HG02678 (cell line): ENCODE measurements at regions not wholly inside any gene's neighbourhood (a gene's known extent, or its start where the extent isn't known, plus 50 kb on each side); places are given as distances from the start of the nearest gene placed in this dataset.

Experiments used
- ATAC-seq: cut with Tn5 transposase; IDR thresholded peaks from one replicate; pipeline ENCODE4 v1.9.1; 2021; ENCODE audit warnings: mild to moderate bottlenecking, moderate library complexity; ENCODE audit not compliant: unreplicated experiment

GRCh38 chr2:61722800-61723199, 131.1 kb downstream of the FAM161A start:
- no peak for ATAC-seq

GRCh38 chr2:61722318-61722717, 131.5 kb downstream of the FAM161A start:
- ATAC-seq: no peak

GRCh38 chr2:61721382-61721781, 132.5 kb downstream of the FAM161A start:
- no peak for ATAC-seq

DNA sequence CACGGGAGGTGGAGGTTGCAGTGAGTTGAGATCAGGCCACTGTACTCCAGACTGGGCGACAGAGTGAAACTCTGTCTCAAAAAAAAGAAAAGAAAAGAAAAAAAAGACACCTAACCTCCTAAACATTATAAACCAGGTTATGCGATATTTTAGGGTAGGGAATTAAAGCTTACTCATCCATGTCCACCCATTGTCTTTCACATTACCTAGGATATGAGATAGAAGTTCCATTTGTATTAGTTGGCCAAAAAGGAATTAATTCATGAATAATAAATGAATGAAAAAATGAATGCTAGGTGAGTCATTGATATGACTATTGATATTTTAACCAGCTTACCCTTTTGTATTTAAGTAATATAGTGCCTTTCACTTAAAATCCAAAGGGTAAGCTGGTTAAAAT, 132.9 kb downstream of the FAM161A start:
- ATAC-seq: no peak

DNA sequence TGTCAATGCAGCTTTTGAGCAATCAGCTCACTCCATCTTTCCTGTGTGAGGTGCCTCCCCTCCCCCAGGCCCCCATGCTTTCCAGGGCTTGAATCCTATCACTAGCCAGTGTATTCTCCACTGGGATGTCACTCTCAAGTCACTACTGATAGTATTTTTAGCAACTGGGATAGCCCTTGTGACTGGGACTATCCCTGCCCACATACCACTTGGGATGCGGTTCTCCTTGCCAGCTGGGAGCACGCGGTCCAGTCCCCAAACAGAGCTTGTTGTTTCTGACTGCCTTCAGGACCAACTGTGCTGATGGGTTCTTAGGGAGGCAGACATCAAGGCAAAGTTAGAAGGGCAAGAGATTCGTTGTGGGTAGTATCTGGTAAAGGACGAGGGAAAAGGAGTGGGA, 134.9 kb downstream of the FAM161A start:
- ATAC-seq: no peak

GRCh38 chr2:61715506-61715905, 138.4 kb downstream of the FAM161A start:
- no peak for ATAC-seq

GRCh38 chr2:61714210-61714609, 139.7 kb downstream of the FAM161A start:
- no peak for ATAC-seq

DNA sequence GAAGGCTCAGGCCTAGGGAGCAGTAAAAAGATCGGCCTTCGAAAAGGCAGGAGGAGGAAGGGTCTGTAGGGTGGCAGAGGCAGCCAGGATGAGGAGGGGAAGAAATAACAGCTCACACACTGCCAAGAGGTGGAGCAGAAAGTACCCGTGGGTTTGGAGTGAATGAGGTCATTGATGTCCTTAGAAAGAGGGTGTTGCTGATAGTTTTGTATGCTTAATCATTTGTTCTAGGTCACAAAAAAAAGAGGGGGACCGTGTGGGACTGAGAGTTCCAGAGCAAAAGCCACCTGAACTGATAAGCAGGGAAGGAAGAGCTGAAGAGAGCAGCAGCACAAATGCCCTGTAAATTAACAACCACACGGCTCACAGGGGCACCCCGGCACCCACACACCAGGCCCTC, 140.4 kb downstream of the FAM161A start:
- ATAC-seq: no peak

- ATAC-seq: no peak
Observed at GRCh38 chr2:61712060-61712459, 141.8 kb downstream of the FAM161A start.

GRCh38 chr2:61710711-61711110, 143.1 kb downstream of the FAM161A start:
- ATAC-seq: no peak

DNA sequence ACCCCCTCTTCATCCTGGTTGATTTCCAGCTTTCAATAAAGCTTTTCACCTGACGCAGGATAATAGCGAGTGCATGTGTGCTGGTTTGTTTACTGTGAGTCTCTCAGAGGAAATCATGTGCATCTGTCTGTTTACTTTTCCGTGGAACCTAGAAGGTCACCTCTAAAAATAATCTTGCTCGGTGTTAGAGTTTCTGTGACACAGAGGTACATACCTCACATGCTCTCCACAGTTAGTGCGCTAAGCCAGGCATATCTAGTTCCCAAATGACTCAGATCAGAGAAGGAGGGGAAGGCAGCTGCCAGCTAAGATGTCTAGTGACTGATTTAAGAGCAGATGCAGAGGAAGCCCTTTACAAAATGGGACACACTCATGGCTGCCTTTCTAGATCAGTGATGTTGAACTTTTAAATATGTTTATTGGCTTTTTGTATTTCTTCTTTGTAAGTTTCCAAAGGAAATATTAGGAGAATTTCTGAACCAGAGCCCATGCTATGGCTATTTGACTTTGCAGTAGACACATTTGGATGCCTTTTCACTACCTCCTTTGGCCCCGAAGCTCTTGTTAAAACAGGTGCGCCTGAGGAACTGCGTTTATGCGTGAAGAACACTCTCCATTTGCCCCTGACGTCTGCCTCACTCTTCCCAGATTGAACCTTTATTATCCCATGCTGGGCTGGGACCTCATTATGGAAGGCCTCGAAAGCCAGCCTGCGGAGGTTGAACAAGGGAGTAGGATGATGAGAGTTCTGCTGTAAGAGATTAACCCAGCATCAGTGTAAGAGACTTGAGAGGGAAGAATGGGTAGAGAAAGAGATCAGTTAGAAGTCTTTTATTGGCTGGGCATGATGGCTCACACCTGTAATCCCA, 145.6 kb downstream of the FAM161A start:
- peak; percentile 99 for ATAC-seq

GRCh38 chr2:61705625-61706024, 148.2 kb downstream of the FAM161A start:
- no peak for ATAC-seq

GRCh38 chr2:61704364-61704763, 149.5 kb downstream of the FAM161A start:
- no peak for ATAC-seq

- ATAC-seq: no peak
Observed at GRCh38 chr2:61702088-61702467, 151.8 kb downstream of the FAM161A start.

DNA sequence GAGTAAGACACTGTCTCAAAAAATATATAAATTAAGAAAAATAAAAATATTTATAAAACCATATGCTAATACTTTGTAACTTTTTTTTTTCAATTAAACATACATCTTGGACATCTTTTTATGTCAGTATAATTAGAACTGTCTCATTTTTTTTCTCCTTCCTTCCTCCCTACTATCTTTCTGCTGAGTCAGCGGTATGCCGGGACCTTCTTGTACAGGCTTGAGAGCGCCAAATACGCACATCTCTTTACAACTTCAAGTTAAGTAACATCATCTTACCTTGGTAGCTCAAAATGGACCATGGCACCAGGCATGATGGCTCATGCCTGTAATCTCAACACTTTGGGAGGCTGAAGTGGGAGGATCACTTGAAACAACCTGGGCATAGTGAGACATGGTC, 153.4 kb downstream of the FAM161A start:
- no peak for ATAC-seq

DNA sequence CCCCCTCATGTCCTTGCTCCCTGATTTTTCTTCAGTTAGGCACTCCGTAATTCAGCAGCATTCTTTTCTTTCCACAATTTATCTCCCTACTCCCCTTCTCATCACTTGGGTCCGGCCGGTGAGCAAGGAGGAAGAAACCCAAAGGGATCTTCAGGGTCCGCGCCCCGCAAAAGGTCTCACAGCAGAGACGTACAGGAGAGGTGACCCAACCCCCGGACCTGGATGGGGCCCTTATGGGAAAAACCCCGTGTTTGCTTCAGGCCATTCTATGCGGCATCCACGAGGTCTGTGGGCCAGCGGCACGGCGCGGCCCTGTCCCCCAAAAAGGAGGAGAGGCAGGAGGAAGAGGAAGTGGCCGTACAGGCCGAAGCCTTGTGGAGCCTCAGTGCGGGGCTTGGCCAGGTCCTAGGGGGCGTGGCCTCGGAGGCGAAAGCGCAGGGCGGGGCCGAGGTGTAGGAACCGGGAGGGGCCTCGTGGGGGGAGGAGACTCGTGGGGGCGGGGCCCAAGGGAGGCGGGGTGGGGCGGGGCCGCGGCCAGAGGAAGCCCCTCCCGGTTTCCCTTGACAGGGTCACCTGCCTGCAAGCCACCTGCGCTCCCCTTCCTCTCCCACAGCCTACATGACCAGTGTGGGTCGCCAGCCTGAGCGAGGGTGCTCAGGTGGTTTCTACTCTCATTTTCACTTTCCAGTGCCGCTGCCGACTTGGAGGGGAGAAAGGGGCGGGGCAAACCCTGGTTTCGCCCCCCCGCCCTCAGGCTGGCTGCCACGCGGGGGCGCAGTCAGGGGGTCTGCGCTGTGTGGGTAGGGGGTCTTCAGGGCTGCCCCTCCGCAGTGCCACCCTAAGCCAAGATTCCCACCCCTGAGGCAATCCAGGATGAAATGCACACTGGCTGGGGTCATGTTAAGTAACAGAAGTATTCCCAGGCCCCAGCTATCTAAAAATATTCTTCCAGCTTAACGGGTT, 156.4 kb upstream of the XPO1 start:
- ATAC-seq: peak; percentile 95

DNA sequence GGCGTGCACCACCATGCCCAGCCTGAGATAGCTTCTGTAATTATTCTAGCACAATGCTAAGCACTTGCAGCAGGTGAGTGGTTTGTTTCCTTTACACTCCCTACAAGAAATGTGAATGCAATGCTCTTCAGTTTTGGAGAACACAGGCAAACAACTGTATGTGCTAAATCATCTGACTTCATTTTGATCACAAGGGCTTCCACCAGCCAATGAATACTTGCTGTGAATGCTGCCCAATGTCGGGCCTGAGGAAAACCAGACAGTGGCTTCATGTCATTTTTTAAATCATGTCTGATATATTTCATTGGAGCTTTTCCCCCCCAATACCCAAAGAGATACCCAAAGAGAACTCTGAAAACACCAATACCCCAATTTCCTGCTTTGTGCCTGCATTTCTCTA, 155.6 kb upstream of the XPO1 start:
- ATAC-seq: no peak

- no peak for ATAC-seq
Observed at GRCh38 chr2:61690078-61690596, 152.0 kb upstream of the XPO1 start.

GRCh38 chr2:61689568-61689967, 151.4 kb upstream of the XPO1 start:
- no peak for ATAC-seq

DNA sequence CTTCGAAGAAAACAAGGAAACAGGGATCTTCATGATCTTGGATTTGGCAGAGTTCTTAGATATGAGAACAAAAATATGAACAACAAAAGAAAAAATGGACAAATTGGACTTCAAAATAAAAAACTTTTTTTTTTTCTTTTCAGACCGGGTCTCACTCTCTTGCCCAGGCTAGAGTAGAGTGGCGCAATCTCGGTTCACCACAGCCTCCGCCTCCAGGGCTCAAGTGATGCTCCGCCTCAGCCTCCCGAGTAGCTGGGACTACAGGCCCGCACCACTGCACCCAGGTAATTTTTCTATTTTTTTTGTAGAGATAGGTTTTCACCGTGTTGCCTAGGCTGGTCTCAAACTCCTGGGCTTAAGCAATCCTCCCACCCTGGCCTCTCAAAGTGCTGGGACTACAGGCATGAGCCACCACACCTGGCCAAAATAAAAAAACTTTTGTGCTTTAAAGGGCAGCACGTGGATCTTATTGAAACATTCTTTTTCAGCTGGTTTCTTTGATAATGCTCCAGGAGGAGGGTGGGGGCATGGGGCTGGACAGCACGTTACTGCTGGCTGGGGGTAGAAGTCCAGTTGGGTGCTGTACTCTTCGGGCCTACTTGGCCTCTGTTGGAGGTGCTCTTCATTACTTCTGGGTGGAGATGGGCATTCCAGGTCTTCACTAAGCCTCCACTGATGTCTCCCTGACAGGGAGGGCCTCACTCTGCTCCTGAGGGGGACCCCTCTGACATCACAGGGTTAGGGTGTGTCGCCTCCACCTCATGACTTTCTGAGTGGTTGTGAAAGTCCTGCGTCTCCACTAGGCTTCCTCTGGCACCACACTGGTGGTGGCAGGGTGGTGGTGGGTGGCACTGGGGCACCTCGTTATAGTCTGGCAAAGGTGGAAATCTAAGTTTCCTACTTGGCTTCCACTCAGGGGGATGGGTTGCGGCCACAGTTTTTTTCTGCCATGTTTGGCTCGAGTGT, 150.5 kb upstream of the XPO1 start:
- ATAC-seq: no peak
